Ovary (tissue), 3 donors: ENCODE measurements at regions not wholly inside any gene's neighbourhood (a gene's known extent, or its start where the extent isn't known, plus 50 kb on each side); places are given as distances from the start of the nearest gene placed in this dataset.

ENCODE experiments used
- CTCF ChIP-seq, 3 donors: fragments of 450-650 bp in 2 of 3; fragments of 200-600 bp in 1 of 3; IDR thresholded peaks; one replicate each; pipeline versions ENCODE4 v1.5.1 to v1.8.0; 2016 to 2022; ENCODE audit warnings: antibody characterized with exemption in 3 of 3, mild to moderate bottlenecking in 1 of 3
- POLR2A ChIP-seq: fragments of 450-650 bp; IDR thresholded peaks from one replicate; pipeline ENCODE4 v1.6.1; 2017; ENCODE audit warnings: antibody characterized with exemption, mild to moderate bottlenecking, moderate library complexity
- donor health status: DM: no; HTN: no; CAD: no.

GRCh38 chr2:188238386-188238785 lies 53.3 kb upstream of the GULP1 start:
- TF ChIP-seq CTCF (IDR thresholded peaks at IDR 0.05) (no peak), POLR2A (no peak)
